ENCODE measurements at regions not wholly inside any gene's neighbourhood (a gene's known extent, or its start where the extent isn't known, plus 50 kb on each side); places are given as distances from the start of the nearest gene placed in this dataset.

GRCh38 chr6:14258695-14259593 is 141.4 kb downstream of the CD83 start:
- Mint-ChIP-seq H3K36me3 (ENCODE audit: unreplicated experiment) (peaks cover 3% of the 10 kb centered on the region), H3K27me3 (ENCODE audit: unreplicated experiment) (peaks cover 20% of the 10 kb centered on the region), H3K4me1 (ENCODE audit: unreplicated experiment) (no peaks in the 10 kb centered on the region), H3K9me3 (ENCODE audit: unreplicated experiment) (peaks cover 13% of the 10 kb centered on the region), H3K4me3 (ENCODE audit: unreplicated experiment) (no peak overlapping the region), H3K27ac (ENCODE audit: unreplicated experiment) (no peak overlapping the region)
- TF ChIP-seq, protein P1, sequence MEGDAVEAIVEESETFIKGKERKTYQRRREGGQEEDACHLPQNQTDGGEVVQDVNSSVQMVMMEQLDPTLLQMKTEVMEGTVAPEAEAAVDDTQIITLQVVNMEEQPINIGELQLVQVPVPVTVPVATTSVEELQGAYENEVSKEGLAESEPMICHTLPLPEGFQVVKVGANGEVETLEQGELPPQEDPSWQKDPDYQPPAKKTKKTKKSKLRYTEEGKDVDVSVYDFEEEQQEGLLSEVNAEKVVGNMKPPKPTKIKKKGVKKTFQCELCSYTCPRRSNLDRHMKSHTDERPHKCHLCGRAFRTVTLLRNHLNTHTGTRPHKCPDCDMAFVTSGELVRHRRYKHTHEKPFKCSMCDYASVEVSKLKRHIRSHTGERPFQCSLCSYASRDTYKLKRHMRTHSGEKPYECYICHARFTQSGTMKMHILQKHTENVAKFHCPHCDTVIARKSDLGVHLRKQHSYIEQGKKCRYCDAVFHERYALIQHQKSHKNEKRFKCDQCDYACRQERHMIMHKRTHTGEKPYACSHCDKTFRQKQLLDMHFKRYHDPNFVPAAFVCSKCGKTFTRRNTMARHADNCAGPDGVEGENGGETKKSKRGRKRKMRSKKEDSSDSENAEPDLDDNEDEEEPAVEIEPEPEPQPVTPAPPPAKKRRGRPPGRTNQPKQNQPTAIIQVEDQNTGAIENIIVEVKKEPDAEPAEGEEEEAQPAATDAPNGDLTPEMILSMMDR (IDR thresholded peaks at IDR 0.05) = no peak
- DNase-seq (ENCODE audit: extremely low spot score, unreplicated experiment) = peak; percentile 72

DNA sequence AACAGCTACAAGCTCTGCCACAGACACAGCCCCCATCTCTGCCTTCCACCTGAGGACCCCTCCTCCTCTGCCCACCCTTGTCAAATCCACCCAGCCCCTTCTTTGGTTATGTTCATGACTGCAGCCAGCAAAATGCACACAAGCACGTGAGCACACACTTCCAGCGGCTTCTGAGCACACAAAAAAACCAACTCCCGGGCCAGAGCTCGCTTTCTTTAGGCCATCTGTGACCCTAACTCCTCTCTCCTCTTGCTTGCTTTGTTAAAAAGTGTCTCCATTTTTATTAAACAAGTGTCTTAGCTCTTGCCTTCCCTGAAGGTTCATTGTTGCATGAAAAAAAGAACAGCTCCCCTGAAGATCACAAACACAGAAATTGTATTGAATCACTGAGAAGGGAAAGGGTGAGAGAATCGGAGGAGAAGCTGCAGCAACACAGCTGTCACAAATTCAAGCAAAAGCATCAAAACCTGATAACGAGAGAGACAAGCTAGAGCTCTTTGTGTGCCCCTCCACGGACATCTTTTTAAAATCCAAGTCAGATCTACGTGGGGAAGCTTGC is 142.1 kb downstream of the CD83 start:
- Mint-ChIP-seq H3K4me1 (ENCODE audit: unreplicated experiment) (no peaks in the 10 kb centered on the region), H3K27ac (ENCODE audit: unreplicated experiment) (no peak overlapping the region), H3K36me3 (ENCODE audit: unreplicated experiment) (peaks cover 3% of the 10 kb centered on the region), H3K27me3 (ENCODE audit: unreplicated experiment) (peaks cover 20% of the 10 kb centered on the region), H3K9me3 (ENCODE audit: unreplicated experiment) (peaks cover 13% of the 10 kb centered on the region), H3K4me3 (ENCODE audit: unreplicated experiment) (no peak overlapping the region)
- TF ChIP-seq, protein P1 (IDR thresholded peaks at IDR 0.05) = no peak
- DNase-seq (ENCODE audit: extremely low spot score, unreplicated experiment) = no peak

GRCh38 chr6:14260839-14261238 is 143.3 kb downstream of the CD83 start:
- Mint-ChIP-seq H3K27me3 (ENCODE audit: unreplicated experiment) (peaks cover 23% of the 10 kb centered on the region), H3K27ac (ENCODE audit: unreplicated experiment) (no peak overlapping the region), H3K36me3 (ENCODE audit: unreplicated experiment) (peaks cover 3% of the 10 kb centered on the region), H3K4me1 (ENCODE audit: unreplicated experiment) (no peaks in the 10 kb centered on the region), H3K4me3 (ENCODE audit: unreplicated experiment) (no peak overlapping the region), H3K9me3 (ENCODE audit: unreplicated experiment) (peaks cover 13% of the 10 kb centered on the region)
- TF ChIP-seq, protein P1 (IDR thresholded peaks at IDR 0.05) = no peak
- DNase-seq (ENCODE audit: extremely low spot score, unreplicated experiment) = no peak

GRCh38 chr6:14263881-14264424 is 146.4 kb downstream of the CD83 start:
- TF ChIP-seq, protein P1 (IDR thresholded peaks at IDR 0.05) = no peak
- H3K9me3 Mint-ChIP-seq (ENCODE audit: unreplicated experiment) = peaks cover 13% of the 10 kb centered on the region
- H3K27me3 Mint-ChIP-seq (ENCODE audit: unreplicated experiment) = peaks cover 26% of the 10 kb centered on the region
- no peak overlapping the region for H3K4me3 Mint-ChIP-seq (ENCODE audit: unreplicated experiment)
- H3K4me1 Mint-ChIP-seq (ENCODE audit: unreplicated experiment) = no peaks in the 10 kb centered on the region
- DNase-seq (ENCODE audit: extremely low spot score, unreplicated experiment) = peak; percentile 8
- no peak overlapping the region for H3K27ac Mint-ChIP-seq (ENCODE audit: unreplicated experiment)
- peaks cover 3% of the 10 kb centered on the region for H3K36me3 Mint-ChIP-seq (ENCODE audit: unreplicated experiment)

Data from osteocyte (in vitro differentiated cells).